Calu3 (cell line): ENCODE measurements at regions not wholly inside any gene's neighbourhood (a gene's known extent, or its start where the extent isn't known, plus 50 kb on each side); places are given as distances from the start of the nearest gene placed in this dataset.

Experiments used
- BruUV-seq: library from RNA; stranded (reverse); fragments of 400-500 nt; replicated peaks from 2 replicates; lab custom pipeline; 2021; lab: Mats Ljungman, UMichigan
- CTCF ChIA-PET: fragments of 300-600 bp; sonication (Branson Sonifier 250); formaldehyde crosslinking; loops from one replicate; lab custom pipeline; 2022; ENCODE audit warnings: antibody characterized with exemption; lab: Charles Lee
- DNase-seq: peaks from one replicate; pipeline ENCODE4 v3.0.0; 2022
- H3K27ac Mint-ChIP-seq: one replicate; pipeline ENCODE4 v1.8.0; 2022; ENCODE audit warnings: mixed read lengths; ENCODE audit not compliant: unreplicated experiment
- H3K27me3 Mint-ChIP-seq: one replicate; pipeline ENCODE4 v1.8.0; 2022; ENCODE audit warnings: mixed read lengths; ENCODE audit not compliant: unreplicated experiment
- H3K36me3 Mint-ChIP-seq: one replicate; pipeline ENCODE4 v1.8.0; 2022; ENCODE audit warnings: mild to moderate bottlenecking, moderate library complexity, mixed read lengths; ENCODE audit not compliant: insufficient read depth, unreplicated experiment
- H3K4me1 Mint-ChIP-seq: one replicate; pipeline ENCODE4 v1.8.0; 2022; ENCODE audit warnings: mild to moderate bottlenecking, low read depth, mixed read lengths; ENCODE audit not compliant: unreplicated experiment
- H3K4me3 Mint-ChIP-seq: one replicate; pipeline ENCODE4 v1.8.0; 2022; ENCODE audit warnings: mild to moderate bottlenecking, low read depth, moderate library complexity, mixed read lengths; ENCODE audit not compliant: unreplicated experiment
- H3K9me3 Mint-ChIP-seq: one replicate; pipeline ENCODE4 v1.8.0; 2022; ENCODE audit warnings: low read depth, mixed read lengths; ENCODE audit not compliant: unreplicated experiment
- CTCF ChIP-seq: fragments of 200-600 bp; IDR thresholded peaks from one replicate; pipeline ENCODE4 v1.8.0; 2022; ENCODE audit warnings: antibody characterized with exemption; ENCODE audit not compliant: unreplicated experiment
- intact Hi-C: fragments of 100-400 bp; cut with micrococcal nuclease; formaldehyde crosslinking; loops from one replicate; pipeline ENCODE4 v1.10.0; 2022; ENCODE audit not compliant: unreplicated experiment

GRCh38 chr20:60507087-60507694 lies 549.0 kb downstream of the CDH26 start:
- intact Hi-C loops: no loop called here
- no peak overlapping the region for H3K27ac Mint-ChIP-seq
- H3K36me3 Mint-ChIP-seq: no peaks in the 10 kb centered on the region
- no peak overlapping the region for H3K4me3 Mint-ChIP-seq
- H3K27me3 Mint-ChIP-seq: peaks cover 13% of the 10 kb centered on the region
- peaks cover 10% of the 10 kb centered on the region for H3K9me3 Mint-ChIP-seq
- no TSS peak for BruUV-seq
- no peak for DNase-seq
- CTCF ChIA-PET: no interaction called here
- no peaks in the 10 kb centered on the region for H3K4me1 Mint-ChIP-seq
- TF ChIP-seq CTCF: no peak

GRCh38 chr20:60509407-60509806 lies 551.2 kb downstream of the CDH26 start:
- CTCF ChIA-PET: no interaction called here
- Mint-ChIP-seq H3K27ac (no peak overlapping the region), H3K4me1 (no peaks in the 10 kb centered on the region), H3K9me3 (peaks cover 17% of the 10 kb centered on the region), H3K27me3 (peaks cover 13% of the 10 kb centered on the region), H3K4me3 (no peak overlapping the region), H3K36me3 (no peaks in the 10 kb centered on the region)
- no peak for DNase-seq
- intact Hi-C loops: no loop called here
- no TSS peak for BruUV-seq
- TF ChIP-seq CTCF: no peak

DNA sequence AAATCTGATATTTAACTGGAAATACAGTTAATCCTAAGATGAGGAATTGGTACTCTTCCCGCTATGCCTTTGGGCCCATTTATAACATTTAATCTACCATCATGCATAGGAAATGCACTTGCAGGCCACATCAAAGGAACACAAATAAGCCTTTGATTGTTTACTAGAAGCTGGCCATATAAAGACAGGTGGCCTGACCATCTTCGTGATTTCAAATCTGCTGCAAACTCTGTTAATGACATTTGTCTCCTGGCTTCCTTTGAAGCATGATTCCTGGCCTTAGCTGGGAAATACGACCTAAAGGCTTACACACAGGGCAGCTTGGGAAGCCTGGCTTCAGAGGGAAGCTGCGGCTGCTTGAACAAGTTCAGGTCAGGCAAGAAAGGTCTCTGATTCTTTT lies 552.1 kb downstream of the CDH26 start:
- no peak for TF ChIP-seq CTCF
- Mint-ChIP-seq H3K27ac (no peak overlapping the region), H3K4me3 (no peak overlapping the region), H3K9me3 (peaks cover 17% of the 10 kb centered on the region), H3K36me3 (no peaks in the 10 kb centered on the region), H3K4me1 (no peaks in the 10 kb centered on the region), H3K27me3 (peaks cover 13% of the 10 kb centered on the region)
- DNase-seq: no peak
- intact Hi-C loops: no loop called here
- BruUV-seq: no TSS peak
- CTCF ChIA-PET: no interaction called here

GRCh38 chr20:60512443-60512842 lies 554.2 kb downstream of the CDH26 start:
- H3K27me3 Mint-ChIP-seq: peaks cover 3% of the 10 kb centered on the region
- TF ChIP-seq CTCF: no peak
- intact Hi-C loops: no loop called here
- peaks cover 10% of the 10 kb centered on the region for H3K9me3 Mint-ChIP-seq
- no peak overlapping the region for H3K27ac Mint-ChIP-seq
- BruUV-seq: no TSS peak
- H3K36me3 Mint-ChIP-seq: no peaks in the 10 kb centered on the region
- DNase-seq: no peak
- no peak overlapping the region for H3K4me3 Mint-ChIP-seq
- CTCF ChIA-PET: no interaction called here
- no peaks in the 10 kb centered on the region for H3K4me1 Mint-ChIP-seq
